HG03159 (cell line): ENCODE measurements at regions not wholly inside any gene's neighbourhood (a gene's known extent, or its start where the extent isn't known, plus 50 kb on each side); places are given as distances from the start of the nearest gene placed in this dataset.

Experiments
- ATAC-seq: cut with Tn5 transposase; IDR thresholded peaks from one replicate; pipeline ENCODE4 v1.9.1; 2021; ENCODE audit warnings: mild to moderate bottlenecking, moderate library complexity; ENCODE audit not compliant: unreplicated experiment

DNA sequence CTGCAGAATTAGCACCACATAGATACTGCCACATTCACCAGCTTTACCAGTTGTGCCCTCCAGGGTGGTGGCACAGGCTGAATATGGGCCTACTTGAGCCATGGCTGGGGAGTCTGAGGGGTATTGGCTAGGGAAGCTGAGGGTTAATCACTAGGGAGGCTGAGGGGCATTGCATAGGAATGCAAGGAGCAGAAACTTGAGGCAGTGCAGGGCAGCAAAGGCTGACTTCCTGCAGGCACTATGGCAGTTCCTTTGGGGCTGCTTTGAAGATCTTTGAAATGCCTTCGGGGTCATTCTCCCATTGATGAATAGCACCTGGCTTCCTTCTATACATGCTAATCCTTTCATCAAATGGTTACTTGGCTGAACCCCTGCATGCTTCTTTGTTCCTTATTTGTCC lies 171.5 kb downstream of the RCN1 start:
- no peak for ATAC-seq

DNA sequence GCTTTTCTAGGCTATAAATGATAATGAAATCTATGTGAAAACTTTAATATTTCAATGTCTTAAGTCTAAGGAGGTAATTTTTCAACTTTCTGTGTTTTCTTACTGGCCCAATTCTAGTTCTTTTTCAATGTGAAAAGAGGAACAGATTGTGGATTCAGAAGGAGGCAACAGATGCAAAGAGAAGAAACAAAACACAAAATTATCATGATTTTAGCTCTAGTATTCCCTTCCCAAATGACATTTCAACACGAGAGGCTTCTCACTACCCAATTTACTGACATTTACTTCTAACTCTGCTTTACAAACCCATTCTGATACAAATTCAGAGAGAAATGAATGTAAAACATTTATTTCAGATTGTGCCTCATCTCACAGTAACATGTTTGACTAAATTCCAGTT lies 169.4 kb downstream of the WT1 start:
- no peak for ATAC-seq

GRCh38 chr11:32266601-32267000 lies 168.7 kb downstream of the WT1 start:
- no peak for ATAC-seq

DNA sequence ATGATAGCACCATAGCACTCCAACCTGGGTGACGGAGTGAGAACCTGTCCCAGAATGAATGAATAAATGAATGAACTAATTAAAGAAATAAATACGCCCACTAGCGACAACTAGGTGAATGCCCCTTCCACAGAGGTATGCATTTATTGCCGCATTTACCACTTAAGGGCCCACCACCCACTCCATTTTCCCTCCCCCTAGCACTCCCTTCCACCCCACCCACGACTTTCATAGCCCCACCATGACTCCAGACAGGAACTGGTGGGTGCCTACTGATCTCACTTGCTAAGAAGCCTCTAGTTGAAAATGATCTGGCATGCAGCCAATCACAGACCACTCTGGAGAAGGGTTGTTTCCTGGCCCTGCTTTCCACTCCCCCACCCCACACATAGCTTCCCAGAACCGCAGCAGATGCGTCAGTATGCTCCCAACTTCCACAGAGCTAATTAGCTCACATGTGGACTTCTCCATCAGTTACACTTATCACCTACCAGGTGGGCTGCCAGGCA lies 167.6 kb downstream of the WT1 start:
- no peak for ATAC-seq

DNA sequence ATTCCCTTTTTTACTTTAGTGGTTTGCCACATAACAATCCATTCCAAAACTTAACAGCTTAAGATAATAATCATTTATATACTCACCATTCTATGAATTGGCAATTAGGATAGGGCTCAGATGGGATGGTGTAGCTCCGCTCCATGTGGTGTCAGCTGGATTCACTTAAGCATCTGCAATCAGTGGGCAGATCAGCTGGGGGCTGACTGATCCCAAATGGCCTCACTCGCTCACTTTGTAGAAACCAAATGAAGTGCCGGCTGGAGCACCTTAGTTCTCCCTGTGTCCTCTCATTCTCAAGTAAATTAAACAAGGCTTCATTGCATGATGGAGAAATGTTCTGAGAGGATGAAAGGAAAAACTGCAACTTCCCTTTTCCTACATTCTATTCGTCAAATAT lies 161.4 kb downstream of the WT1 start:
- no peak for ATAC-seq

- no peak for ATAC-seq
Observed at GRCh38 chr11:32279672-32280071, 155.7 kb downstream of the WT1 start.

- peak; percentile 56 for ATAC-seq
Observed at GRCh38 chr11:32280339-32280738, 155.0 kb downstream of the WT1 start.

DNA sequence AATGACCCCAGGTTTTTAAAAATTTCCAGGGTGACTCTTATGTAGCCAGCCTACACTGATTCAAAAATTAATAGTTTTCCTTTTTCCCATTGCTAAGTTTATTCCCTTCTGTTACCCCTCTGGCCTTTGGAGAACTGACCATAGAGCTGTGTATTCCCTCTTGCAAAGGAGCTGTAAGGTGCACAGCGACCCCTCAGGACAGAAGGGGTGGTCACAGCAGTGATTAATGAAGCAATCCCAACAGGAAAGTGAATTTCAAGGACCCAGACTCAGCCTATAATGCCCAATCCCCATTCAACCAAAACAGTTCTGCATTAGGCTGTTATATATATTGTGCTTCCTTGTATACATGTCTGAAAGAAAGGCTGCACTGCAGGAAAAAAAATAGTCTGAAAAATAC lies 147.1 kb downstream of the WT1 start:
- no peak for ATAC-seq

GRCh38 chr11:32289701-32290100 lies 145.6 kb downstream of the WT1 start:
- ATAC-seq, result no peak

- no peak for ATAC-seq
Observed at GRCh38 chr11:32290783-32291182, 144.6 kb downstream of the WT1 start.

- no peak for ATAC-seq
Observed at GRCh38 chr11:32297611-32298011, 137.7 kb downstream of the WT1 start.

- ATAC-seq, result no peak
Observed at GRCh38 chr11:32302826-32303225, 132.5 kb downstream of the WT1 start.

DNA sequence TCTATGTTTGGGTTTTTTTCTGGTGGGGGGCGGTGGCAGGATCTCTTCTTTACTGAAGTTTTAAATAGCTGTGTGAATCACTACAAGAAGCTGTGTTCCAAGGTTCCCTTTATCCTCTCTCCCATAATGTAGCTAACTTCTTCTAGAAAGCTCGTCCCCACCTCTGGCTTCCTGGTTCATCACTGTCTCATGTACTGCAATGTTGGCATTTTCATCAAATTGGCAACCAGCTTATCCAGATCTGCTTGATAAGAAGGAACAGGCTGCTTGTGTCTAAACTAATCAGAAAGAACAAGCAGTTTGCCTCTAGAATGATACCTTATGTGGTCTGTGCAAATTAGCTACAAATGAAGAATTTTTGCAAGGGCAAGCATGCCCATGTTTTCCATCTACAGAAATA lies 130.8 kb downstream of the WT1 start:
- no peak for ATAC-seq

GRCh38 chr11:32305460-32305859 lies 129.9 kb downstream of the WT1 start:
- ATAC-seq, result no peak

DNA sequence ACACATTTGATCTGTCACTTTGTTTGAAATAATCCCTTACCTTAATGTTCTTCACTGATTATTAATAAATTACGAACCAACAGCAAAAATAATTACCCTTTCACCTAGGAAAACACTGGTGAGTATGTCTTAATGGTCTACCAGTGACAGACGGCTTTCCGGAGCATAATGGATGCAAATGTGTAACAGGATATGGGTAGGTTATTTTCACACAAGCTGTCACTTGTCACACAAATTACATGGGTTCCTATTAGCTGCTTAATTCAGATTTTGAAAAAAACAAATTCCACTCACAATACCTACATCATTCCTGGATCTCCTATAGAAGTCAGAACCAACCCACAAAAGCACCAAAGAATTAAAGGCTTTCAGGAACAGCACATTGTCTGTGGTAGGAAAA lies 127.9 kb downstream of the WT1 start:
- no peak for ATAC-seq

GRCh38 chr11:32307913-32308312 lies 127.4 kb downstream of the WT1 start:
- no peak for ATAC-seq

- no peak for ATAC-seq
Observed at GRCh38 chr11:32309530-32310213, 125.7 kb downstream of the WT1 start.

DNA sequence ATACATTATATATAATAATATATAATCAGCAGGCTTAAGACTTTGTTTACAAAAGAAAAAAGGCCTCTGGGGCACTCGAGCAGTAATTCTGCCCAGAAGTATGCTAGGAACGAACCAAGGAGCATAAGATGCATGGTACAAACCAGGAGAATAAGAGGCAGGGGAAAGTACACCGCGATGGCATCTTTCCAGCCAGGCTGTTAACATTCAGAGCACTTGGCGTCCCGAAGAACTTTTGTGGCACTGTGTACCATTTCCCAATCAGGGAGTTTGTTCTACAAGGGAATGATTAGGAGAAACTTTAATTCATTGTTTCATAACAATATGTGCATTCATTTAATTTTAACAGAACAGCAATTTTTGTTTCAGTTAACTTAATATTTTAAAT lies 125.1 kb downstream of the WT1 start:
- no peak for ATAC-seq

- ATAC-seq, result no peak
Observed at GRCh38 chr11:32311346-32312065, 123.8 kb downstream of the WT1 start.

DNA sequence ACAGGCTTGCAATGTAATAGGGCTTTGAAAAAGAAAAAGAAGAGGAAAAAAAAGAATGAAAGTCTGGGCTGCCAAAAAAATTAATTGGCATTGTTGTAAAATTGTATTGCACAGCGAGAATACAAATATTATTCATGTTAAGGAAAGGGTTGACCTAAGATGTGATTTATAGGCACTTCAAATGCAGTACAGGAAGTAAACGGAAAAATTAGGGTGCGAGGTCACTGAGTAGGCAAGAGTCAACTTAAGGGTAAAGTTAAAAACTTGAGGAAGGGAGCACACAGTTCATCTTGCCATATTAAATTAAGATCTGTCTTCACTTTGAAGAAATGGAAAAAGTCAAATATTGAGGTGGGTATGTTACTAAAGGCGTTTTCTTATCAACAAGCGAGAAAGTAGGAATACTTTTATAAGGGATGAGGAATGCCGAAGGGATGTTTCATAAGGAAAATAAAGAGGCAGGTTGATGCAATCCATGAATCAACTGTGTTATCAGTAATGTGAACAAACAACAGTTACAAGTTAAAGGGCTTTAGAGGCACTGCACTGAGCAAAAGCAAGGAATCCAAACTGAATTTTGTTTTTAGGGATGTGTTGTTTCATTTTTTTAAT lies 123.0 kb downstream of the WT1 start:
- no peak for ATAC-seq

DNA sequence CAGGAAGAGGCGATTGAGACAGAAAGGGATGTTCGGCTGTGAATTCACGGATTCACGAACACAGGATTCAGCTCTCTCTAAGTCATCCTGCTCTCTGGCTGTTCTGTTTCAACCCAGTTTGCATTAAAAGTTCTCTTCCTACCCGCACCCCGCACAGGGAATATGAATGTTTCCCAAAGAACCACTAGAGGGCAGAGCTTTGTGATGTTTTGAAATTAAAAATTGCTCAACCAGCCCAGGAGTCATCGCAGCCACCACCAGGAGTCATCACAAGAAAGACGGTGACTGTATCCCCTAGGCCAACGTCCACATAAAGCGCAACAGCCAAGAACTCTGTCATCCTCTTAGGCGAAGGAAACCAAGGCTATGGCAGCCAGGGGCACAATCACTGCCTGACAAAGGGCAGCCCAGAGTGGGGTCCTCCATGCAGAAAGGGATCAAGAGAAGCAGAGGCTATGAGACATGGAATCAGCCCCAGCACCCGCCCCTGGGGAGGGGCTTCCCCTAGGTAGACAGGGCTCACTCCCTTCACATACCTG lies 122.4 kb downstream of the WT1 start:
- peak; percentile 67 for ATAC-seq

GRCh38 chr11:32313477-32313876 lies 121.9 kb downstream of the WT1 start:
- ATAC-seq, result no peak
